ENCODE measurements at regions not wholly inside any gene's neighbourhood (a gene's known extent, or its start where the extent isn't known, plus 50 kb on each side); places are given as distances from the start of the nearest gene placed in this dataset.
"Not testable (repeated sequence)": the region's sequence is repeated elsewhere in the genome, so short reads cannot be mapped to it uniquely, and the experiment has no call there.

DNA sequence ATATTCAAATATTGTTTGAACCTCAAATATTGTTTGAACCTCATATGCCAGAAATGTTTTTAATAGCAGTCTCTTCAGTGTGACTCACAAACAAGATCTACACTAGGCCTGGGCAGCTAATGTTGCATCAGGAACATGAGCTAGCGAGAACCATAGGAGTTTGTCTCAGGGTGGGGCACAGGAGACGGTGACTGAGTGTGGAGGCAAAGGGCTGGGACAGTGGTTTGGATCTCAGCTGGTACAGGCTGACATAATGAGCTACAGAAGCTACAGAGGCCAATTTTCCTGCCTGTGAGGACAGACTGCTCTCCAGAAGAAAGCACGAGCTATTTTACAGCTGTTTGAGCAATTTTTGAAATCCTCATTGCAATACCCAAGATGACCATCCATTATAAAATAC, 224.7 kb downstream of the CENPC start:
- H3K27me3 ChIP-seq (ENCODE audit: control insufficient read depth, extremely low read depth, insufficient read depth, low read length) = no peaks in the 10 kb centered on the region
- no peak overlapping the region for H3K4me2 ChIP-seq (ENCODE audit: control insufficient read depth, extremely low read depth, insufficient read depth, low read depth, low read length)
- TF ChIP-seq EZH2 (IDR thresholded peaks at IDR 0.05; ENCODE audit: low read length) = no peak
- TF ChIP-seq, protein P1, sequence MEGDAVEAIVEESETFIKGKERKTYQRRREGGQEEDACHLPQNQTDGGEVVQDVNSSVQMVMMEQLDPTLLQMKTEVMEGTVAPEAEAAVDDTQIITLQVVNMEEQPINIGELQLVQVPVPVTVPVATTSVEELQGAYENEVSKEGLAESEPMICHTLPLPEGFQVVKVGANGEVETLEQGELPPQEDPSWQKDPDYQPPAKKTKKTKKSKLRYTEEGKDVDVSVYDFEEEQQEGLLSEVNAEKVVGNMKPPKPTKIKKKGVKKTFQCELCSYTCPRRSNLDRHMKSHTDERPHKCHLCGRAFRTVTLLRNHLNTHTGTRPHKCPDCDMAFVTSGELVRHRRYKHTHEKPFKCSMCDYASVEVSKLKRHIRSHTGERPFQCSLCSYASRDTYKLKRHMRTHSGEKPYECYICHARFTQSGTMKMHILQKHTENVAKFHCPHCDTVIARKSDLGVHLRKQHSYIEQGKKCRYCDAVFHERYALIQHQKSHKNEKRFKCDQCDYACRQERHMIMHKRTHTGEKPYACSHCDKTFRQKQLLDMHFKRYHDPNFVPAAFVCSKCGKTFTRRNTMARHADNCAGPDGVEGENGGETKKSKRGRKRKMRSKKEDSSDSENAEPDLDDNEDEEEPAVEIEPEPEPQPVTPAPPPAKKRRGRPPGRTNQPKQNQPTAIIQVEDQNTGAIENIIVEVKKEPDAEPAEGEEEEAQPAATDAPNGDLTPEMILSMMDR (optimal IDR thresholded peaks at IDR 0.05 in 1 of 3, IDR thresholded peaks at IDR 0.05 in 1 of 3, conservative IDR thresholded peaks at IDR 0.05 in 1 of 3; ENCODE audit: extremely low read depth in 1 of 3, insufficient read depth in 2 of 3, low read length in 3 of 3) = no peak
- no peaks in the 10 kb centered on the region for H3K4me1 ChIP-seq (ENCODE audit: control insufficient read depth, extremely low read depth, insufficient read depth, low read length)
- H3K9me1 ChIP-seq (ENCODE audit: control insufficient read depth, extremely low read depth, insufficient read depth, low read length) = no peaks in the 10 kb centered on the region
- H3K27ac ChIP-seq (ENCODE audit: control insufficient read depth, insufficient read depth, low read length) = no peak overlapping the region
- H3K79me2 ChIP-seq (ENCODE audit: control insufficient read depth, insufficient read depth, low read length) = no peaks in the 10 kb centered on the region
- no peaks in the 10 kb centered on the region for H4K20me1 ChIP-seq (ENCODE audit: control insufficient read depth, extremely low read depth, insufficient read depth, low read length)
- FAIRE-seq (no peak), DNase-seq (ENCODE audit: low read depth, low spot score) (no peak)
- H3K36me3 ChIP-seq (ENCODE audit: control insufficient read depth in 2 of 2, extremely low read depth in 1 of 2, insufficient read depth in 2 of 2, low read length in 2 of 2) = no peaks in the 10 kb centered on the region
- no peak overlapping the region for H3K9ac ChIP-seq (ENCODE audit: control insufficient read depth, extremely low read depth, insufficient read depth, low read length)
- H3K9me3 ChIP-seq (ENCODE audit: control insufficient read depth, low read depth, low read length) = no peaks in the 10 kb centered on the region
- no peak overlapping the region for H3K4me3 ChIP-seq (ENCODE audit: control insufficient read depth in 2 of 3, extremely low read depth in 1 of 3, insufficient read depth in 2 of 3, low read depth in 1 of 3, low read length in 3 of 3)
- dilution Hi-C loops (cut with MboI; ENCODE audit: extremely low pct_ligation_motif_present, low sequenced_read_pairs) = no loop called here
- H2AFZ ChIP-seq (ENCODE audit: control insufficient read depth, low read length) = no peak overlapping the region

DNA sequence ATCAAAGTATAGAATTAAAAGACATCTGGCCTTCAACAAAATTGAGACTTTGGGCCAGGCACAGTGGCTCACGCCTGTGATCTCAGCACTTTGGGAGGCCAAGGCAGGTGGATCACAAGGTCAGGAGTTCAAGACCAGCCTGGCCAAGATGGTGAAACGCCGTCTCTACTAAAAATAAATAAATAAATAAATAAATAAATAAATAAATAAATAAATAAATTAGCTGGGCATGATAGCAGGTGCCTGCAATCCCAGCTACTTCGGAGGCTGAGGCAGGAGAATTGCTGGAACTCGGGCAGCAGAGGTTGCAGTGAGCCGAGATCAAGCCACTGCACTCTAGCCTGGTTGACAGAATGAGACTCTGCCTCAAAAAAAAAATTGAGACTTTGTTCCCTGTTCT, 225.7 kb downstream of the CENPC start:
- H3K4me3 ChIP-seq (ENCODE audit: control insufficient read depth in 2 of 3, extremely low read depth in 1 of 3, insufficient read depth in 2 of 3, low read depth in 1 of 3, low read length in 3 of 3); H3K36me3 ChIP-seq (ENCODE audit: control insufficient read depth in 2 of 2, extremely low read depth in 1 of 2, insufficient read depth in 2 of 2, low read length in 2 of 2); H4K20me1 ChIP-seq (ENCODE audit: control insufficient read depth, extremely low read depth, insufficient read depth, low read length); H3K27me3 ChIP-seq (ENCODE audit: control insufficient read depth, extremely low read depth, insufficient read depth, low read length); FAIRE-seq; DNase-seq (ENCODE audit: low read depth, low spot score); H3K79me2 ChIP-seq (ENCODE audit: control insufficient read depth, insufficient read depth, low read length); H3K4me2 ChIP-seq (ENCODE audit: control insufficient read depth, extremely low read depth, insufficient read depth, low read depth, low read length); H2AFZ ChIP-seq (ENCODE audit: control insufficient read depth, low read length); H3K9me1 ChIP-seq (ENCODE audit: control insufficient read depth, extremely low read depth, insufficient read depth, low read length); H3K4me1 ChIP-seq (ENCODE audit: control insufficient read depth, extremely low read depth, insufficient read depth, low read length); H3K9ac ChIP-seq (ENCODE audit: control insufficient read depth, extremely low read depth, insufficient read depth, low read length); dilution Hi-C loops (cut with MboI; ENCODE audit: extremely low pct_ligation_motif_present, low sequenced_read_pairs); H3K9me3 ChIP-seq (ENCODE audit: control insufficient read depth, low read depth, low read length); H3K27ac ChIP-seq (ENCODE audit: control insufficient read depth, insufficient read depth, low read length): not testable (repeated sequence)

DNA sequence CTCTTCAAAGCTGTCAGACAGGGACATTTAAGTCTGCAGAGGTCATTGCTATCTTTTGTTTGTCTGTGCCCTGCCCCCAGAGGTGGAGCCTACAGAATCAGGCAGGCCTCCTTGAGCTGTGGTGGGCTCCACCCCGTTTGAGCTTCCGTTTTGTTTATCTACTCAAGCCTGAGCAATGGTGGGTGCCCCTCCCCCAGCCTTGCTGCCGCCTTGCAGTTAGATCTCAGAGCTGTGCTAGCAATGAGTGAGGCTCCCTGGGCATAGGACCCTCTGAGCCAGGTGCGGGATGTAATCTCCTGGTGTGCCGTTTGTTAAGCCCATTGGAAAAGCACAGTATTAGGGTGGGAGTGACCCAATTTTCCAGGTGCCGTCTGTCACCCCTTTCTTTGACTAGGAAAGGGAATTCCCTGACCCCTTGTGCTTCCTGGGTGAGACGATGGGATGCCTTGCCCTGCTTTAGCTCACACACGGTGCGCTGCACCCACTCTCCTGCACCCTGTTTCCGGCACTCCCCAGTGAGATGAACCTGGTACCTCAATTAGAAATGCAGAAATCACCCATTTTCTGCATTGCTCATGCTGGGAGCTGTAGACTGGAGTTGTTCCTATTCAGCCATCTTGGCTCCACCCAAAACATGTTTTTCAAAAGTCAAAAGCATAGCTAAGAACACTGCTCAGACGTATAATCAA, 244.7 kb downstream of the CENPC start:
- H2AFZ ChIP-seq (ENCODE audit: control insufficient read depth, low read length); H3K36me3 ChIP-seq (ENCODE audit: control insufficient read depth in 2 of 2, extremely low read depth in 1 of 2, insufficient read depth in 2 of 2, low read length in 2 of 2); H3K9me1 ChIP-seq (ENCODE audit: control insufficient read depth, extremely low read depth, insufficient read depth, low read length); H3K4me3 ChIP-seq (ENCODE audit: control insufficient read depth in 2 of 3, extremely low read depth in 1 of 3, insufficient read depth in 2 of 3, low read depth in 1 of 3, low read length in 3 of 3); H3K27ac ChIP-seq (ENCODE audit: control insufficient read depth, insufficient read depth, low read length); H3K27me3 ChIP-seq (ENCODE audit: control insufficient read depth, extremely low read depth, insufficient read depth, low read length); H3K9me3 ChIP-seq (ENCODE audit: control insufficient read depth, low read depth, low read length); dilution Hi-C loops (cut with MboI; ENCODE audit: extremely low pct_ligation_motif_present, low sequenced_read_pairs); H4K20me1 ChIP-seq (ENCODE audit: control insufficient read depth, extremely low read depth, insufficient read depth, low read length); DNase-seq (ENCODE audit: low read depth, low spot score); H3K9ac ChIP-seq (ENCODE audit: control insufficient read depth, extremely low read depth, insufficient read depth, low read length); H3K4me2 ChIP-seq (ENCODE audit: control insufficient read depth, extremely low read depth, insufficient read depth, low read depth, low read length); H3K79me2 ChIP-seq (ENCODE audit: control insufficient read depth, insufficient read depth, low read length); FAIRE-seq; H3K4me1 ChIP-seq (ENCODE audit: control insufficient read depth, extremely low read depth, insufficient read depth, low read length): not testable (repeated sequence)

Data from keratinocyte (primary cell).